ENCODE measurements at regions not wholly inside any gene's neighbourhood (a gene's known extent, or its start where the extent isn't known, plus 50 kb on each side); places are given as distances from the start of the nearest gene placed in this dataset.

DNA sequence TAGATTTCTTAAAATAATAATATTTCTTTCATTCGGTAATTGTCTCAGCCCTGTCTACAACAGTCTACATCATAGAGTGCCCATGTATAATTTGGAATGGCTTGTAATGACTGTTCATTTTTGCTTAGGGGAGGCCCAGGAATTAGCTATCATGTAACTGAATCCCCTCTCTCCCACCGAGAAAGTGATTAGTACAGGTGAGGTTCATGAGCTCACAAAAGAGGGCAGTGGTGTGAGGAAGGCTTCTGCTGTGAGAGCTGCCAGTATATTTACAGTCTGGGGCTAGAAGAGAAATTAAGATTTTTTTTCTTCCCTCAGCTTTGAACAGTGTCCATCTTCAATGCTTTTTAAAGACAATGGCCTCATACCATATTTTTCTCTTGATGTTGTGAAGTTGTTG is 340.7 kb downstream of the ADGRL2 start:
- TF ChIP-seq TAF1 (IDR thresholded peaks at IDR 0.05; ENCODE audit: borderline replicate concordance, insufficient read depth, low read length), result no peak
- TF ChIP-seq SIN3A (IDR thresholded peaks at IDR 0.05; ENCODE audit: borderline replicate concordance, insufficient read depth, low read length), result no peak
- TF ChIP-seq, protein P1, sequence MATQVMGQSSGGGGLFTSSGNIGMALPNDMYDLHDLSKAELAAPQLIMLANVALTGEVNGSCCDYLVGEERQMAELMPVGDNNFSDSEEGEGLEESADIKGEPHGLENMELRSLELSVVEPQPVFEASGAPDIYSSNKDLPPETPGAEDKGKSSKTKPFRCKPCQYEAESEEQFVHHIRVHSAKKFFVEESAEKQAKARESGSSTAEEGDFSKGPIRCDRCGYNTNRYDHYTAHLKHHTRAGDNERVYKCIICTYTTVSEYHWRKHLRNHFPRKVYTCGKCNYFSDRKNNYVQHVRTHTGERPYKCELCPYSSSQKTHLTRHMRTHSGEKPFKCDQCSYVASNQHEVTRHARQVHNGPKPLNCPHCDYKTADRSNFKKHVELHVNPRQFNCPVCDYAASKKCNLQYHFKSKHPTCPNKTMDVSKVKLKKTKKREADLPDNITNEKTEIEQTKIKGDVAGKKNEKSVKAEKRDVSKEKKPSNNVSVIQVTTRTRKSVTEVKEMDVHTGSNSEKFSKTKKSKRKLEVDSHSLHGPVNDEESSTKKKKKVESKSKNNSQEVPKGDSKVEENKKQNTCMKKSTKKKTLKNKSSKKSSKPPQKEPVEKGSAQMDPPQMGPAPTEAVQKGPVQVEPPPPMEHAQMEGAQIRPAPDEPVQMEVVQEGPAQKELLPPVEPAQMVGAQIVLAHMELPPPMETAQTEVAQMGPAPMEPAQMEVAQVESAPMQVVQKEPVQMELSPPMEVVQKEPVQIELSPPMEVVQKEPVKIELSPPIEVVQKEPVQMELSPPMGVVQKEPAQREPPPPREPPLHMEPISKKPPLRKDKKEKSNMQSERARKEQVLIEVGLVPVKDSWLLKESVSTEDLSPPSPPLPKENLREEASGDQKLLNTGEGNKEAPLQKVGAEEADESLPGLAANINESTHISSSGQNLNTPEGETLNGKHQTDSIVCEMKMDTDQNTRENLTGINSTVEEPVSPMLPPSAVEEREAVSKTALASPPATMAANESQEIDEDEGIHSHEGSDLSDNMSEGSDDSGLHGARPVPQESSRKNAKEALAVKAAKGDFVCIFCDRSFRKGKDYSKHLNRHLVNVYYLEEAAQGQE (IDR thresholded peaks at IDR 0.05; ENCODE audit: insufficient read depth in 1 of 2, low read depth in 2 of 2, low read length in 2 of 2), result no peak
- TF ChIP-seq POLR2AphosphoS5 (IDR thresholded peaks at IDR 0.05; ENCODE audit: low read depth, low read length), result no peak
